Activated T-helper 9 cell treated with anti-CD3 and anti-CD28 coated beads, Interleukin-2, amount 50 U/mL, for 16 hours (primary cell): ENCODE measurements at regions not wholly inside any gene's neighbourhood (a gene's known extent, or its start where the extent isn't known, plus 50 kb on each side); places are given as distances from the start of the nearest gene placed in this dataset.
"Not testable (repeated sequence)": the region's sequence is repeated elsewhere in the genome, so short reads cannot be mapped to it uniquely, and the experiment has no call there.

ENCODE experiments used
- DNase-seq: peaks from one replicate; pipeline ENCODE4 v3.0.0-alpha.2; 2020; ENCODE audit warnings: low read depth

GRCh38 chr10:65040796-65041195 is 1519.6 kb downstream of the REEP3 start:
- DNase-seq: no peak

- no peak for DNase-seq
Measured at GRCh38 chr10:65041307-65041706, 1520.1 kb downstream of the REEP3 start.

- no peak for DNase-seq
Measured at GRCh38 chr10:65042496-65042895, 1521.3 kb downstream of the REEP3 start.

- DNase-seq: no peak
Measured at GRCh38 chr10:65046831-65047230, 1525.6 kb downstream of the REEP3 start.

GRCh38 chr10:65052111-65052510 is 1530.9 kb downstream of the REEP3 start:
- DNase-seq: not testable (repeated sequence)

- not testable (repeated sequence) for DNase-seq
Measured at GRCh38 chr10:65053397-65053796, 1532.2 kb downstream of the REEP3 start.

GRCh38 chr10:65053831-65054351 is 1532.7 kb downstream of the REEP3 start:
- not testable (repeated sequence) for DNase-seq

- not testable (repeated sequence) for DNase-seq
Measured at GRCh38 chr10:65054701-65055100, 1533.5 kb downstream of the REEP3 start.

GRCh38 chr10:65065278-65065677 is 1544.1 kb downstream of the REEP3 start:
- DNase-seq: no peak

- DNase-seq: no peak
Measured at GRCh38 chr10:65083222-65083621, 1562.0 kb downstream of the REEP3 start.

GRCh38 chr10:65090991-65091390 is 1569.8 kb downstream of the REEP3 start:
- DNase-seq: no peak

GRCh38 chr10:65100146-65100545 is 1578.9 kb downstream of the REEP3 start:
- DNase-seq: no peak

- not testable (repeated sequence) for DNase-seq
Measured at GRCh38 chr10:65100881-65101280, 1579.7 kb downstream of the REEP3 start.

GRCh38 chr10:65110009-65110408 is 1588.8 kb downstream of the REEP3 start:
- no peak for DNase-seq

- not testable (repeated sequence) for DNase-seq
Measured at GRCh38 chr10:65111059-65111458, 1589.9 kb downstream of the REEP3 start.

GRCh38 chr10:65112573-65112972 is 1591.4 kb downstream of the REEP3 start:
- no peak for DNase-seq

- no peak for DNase-seq
Measured at GRCh38 chr10:65123120-65123519, 1601.9 kb downstream of the REEP3 start.

GRCh38 chr10:65125212-65125611 is 1604.0 kb downstream of the REEP3 start:
- no peak for DNase-seq

GRCh38 chr10:65126288-65126687 is 1605.1 kb downstream of the REEP3 start:
- DNase-seq: no peak

GRCh38 chr10:65128277-65128676 is 1607.1 kb downstream of the REEP3 start:
- no peak for DNase-seq

GRCh38 chr10:65130162-65130758 is 1609.1 kb downstream of the REEP3 start:
- DNase-seq: no peak

- no peak for DNase-seq
Measured at GRCh38 chr10:65133652-65134051, 1612.5 kb downstream of the REEP3 start.

GRCh38 chr10:65135508-65135907 is 1614.3 kb downstream of the REEP3 start:
- no peak for DNase-seq
